Gastrocnemius medialis (tissue), 4 donors: ENCODE measurements at regions not wholly inside any gene's neighbourhood (a gene's known extent, or its start where the extent isn't known, plus 50 kb on each side); places are given as distances from the start of the nearest gene placed in this dataset.
"Not testable (repeated sequence)": the region's sequence is repeated elsewhere in the genome, so short reads cannot be mapped to it uniquely, and the experiment has no call there.

Source experiments
- ATAC-seq, 2 donors: fragments of 150-250 bp; one replicate each; pipeline ENCODE4 v1.9.1; 2016
- DNase-seq, 2 donors: peaks; one replicate each; pipeline ENCODE4 v3.0.0-alpha.2; 2019
- H3K27ac ChIP-seq, 4 donors: fragments of 200-600 bp; sonication (generic); 1 replicate in 1 of 4; 2 replicates in 3 of 4; pipeline ENCODE4 v1.5.1; 2016 to 2018; ENCODE audit warnings: mild to moderate bottlenecking in 2 of 4, moderate library complexity in 1 of 4
- H3K27me3 ChIP-seq, 3 donors: fragments of 200-600 bp; sonication (generic) in 2 of 3; 1 replicate in 1 of 3; 2 replicates in 2 of 3; pipeline versions ENCODE4 v1.5.1 to v1.6.0; 2016 to 2019; ENCODE audit warnings: mild to moderate bottlenecking in 1 of 3, moderate library complexity in 1 of 3
- H3K36me3 ChIP-seq, 2 donors: fragments of 200-600 bp; sonication (generic) in 1 of 2; one replicate each; pipeline ENCODE4 v1.5.1; 2017 to 2018
- H3K4me1 ChIP-seq, 2 donors: fragments of 200-600 bp; sonication (generic) in 1 of 2; one replicate each; pipeline ENCODE4 v1.5.1; 2016 to 2017; ENCODE audit warnings: mild to moderate bottlenecking in 2 of 2
- H3K4me3 ChIP-seq, 4 donors: fragments of 200-600 bp; sonication (generic) in 3 of 4; 1 replicate in 1 of 4; 2 replicates in 3 of 4; pipeline ENCODE4 v1.5.1; 2016 to 2019; ENCODE audit warnings: mild to moderate bottlenecking in 2 of 4
- H3K9me3 ChIP-seq, 3 donors: fragments of 200-600 bp; sonication (generic) in 2 of 3; 1 replicate in 1 of 3; 2 replicates in 2 of 3; pipeline ENCODE4 v1.5.1; 2016 to 2019
- POLR2A ChIP-seq, 2 donors: fragments of 450-650 bp; IDR thresholded peaks; one replicate each; pipeline ENCODE4 v1.6.1; 2017; ENCODE audit warnings: antibody characterized with exemption in 2 of 2, mild to moderate bottlenecking in 2 of 2, moderate library complexity in 2 of 2
- in situ Hi-C, 4 donors: fragments of 200-750 bp; cut with MboI; loops; one replicate each; pipeline versions ENCODE4 v1.15.0 to v1.8.0; 2017; ENCODE audit warnings: low sequenced_read_pairs in 4 of 4
- intact Hi-C: fragments of 100-400 bp; cut with DNase I; formaldehyde crosslinking; loops from one replicate; pipeline ENCODE4 v1.15.1; 2023; ENCODE audit warnings: low total_unique reads
- TF ChIP-seq, protein P1 (sequence below), 5 experiments: fragments of 450-650 bp in 3 of 5; fragments of 200-600 bp in 2 of 5; sonication (generic) in 2 of 5; IDR thresholded peaks in 4 of 5; conservative IDR thresholded peaks in 1 of 5; 1 replicate in 4 of 5; 2 replicates in 1 of 5; pipeline ENCODE4 v1.5.1; 2016 to 2019; ENCODE audit warnings: antibody characterized with exemption in 5 of 5, mild to moderate bottlenecking in 3 of 5, moderate library complexity in 3 of 5

DNA sequence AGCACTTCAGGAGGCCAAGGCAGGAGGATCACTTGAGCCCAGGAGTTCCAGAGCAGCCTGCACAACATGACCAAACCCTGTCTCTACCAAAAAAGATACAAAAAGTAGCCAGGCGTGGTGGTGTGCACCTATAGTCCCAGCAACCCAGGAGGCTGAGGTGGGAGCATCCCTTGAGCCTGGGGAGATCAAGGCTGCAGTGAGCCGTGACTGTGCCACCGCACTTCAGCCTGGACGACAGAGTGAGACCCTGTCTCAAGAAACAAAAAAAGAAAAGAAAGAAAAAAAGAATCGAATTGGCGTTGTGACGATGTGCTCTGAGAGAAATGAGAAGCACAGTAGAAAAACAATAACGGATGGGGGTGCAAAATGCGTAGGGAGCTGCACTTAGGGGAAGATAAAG, 101.4 kb downstream of the NDFIP1 start:
- no peak overlapping the region for H3K27ac ChIP-seq
- intact Hi-C loops (no loop called here), in situ Hi-C loops (no loop called here)
- DNase-seq (no peak), ATAC-seq (no peak)
- TF ChIP-seq, protein P1, sequence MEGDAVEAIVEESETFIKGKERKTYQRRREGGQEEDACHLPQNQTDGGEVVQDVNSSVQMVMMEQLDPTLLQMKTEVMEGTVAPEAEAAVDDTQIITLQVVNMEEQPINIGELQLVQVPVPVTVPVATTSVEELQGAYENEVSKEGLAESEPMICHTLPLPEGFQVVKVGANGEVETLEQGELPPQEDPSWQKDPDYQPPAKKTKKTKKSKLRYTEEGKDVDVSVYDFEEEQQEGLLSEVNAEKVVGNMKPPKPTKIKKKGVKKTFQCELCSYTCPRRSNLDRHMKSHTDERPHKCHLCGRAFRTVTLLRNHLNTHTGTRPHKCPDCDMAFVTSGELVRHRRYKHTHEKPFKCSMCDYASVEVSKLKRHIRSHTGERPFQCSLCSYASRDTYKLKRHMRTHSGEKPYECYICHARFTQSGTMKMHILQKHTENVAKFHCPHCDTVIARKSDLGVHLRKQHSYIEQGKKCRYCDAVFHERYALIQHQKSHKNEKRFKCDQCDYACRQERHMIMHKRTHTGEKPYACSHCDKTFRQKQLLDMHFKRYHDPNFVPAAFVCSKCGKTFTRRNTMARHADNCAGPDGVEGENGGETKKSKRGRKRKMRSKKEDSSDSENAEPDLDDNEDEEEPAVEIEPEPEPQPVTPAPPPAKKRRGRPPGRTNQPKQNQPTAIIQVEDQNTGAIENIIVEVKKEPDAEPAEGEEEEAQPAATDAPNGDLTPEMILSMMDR (IDR thresholded peaks at IDR 0.05 in 4 of 5, conservative IDR thresholded peaks at IDR 0.05 in 1 of 5), result no peak
- TF ChIP-seq POLR2A (IDR thresholded peaks at IDR 0.05), result no peak
- no peak overlapping the region for H3K4me3 ChIP-seq
- H3K4me1 ChIP-seq, result no peaks in the 10 kb centered on the region
- H3K27me3 ChIP-seq, result no peaks in the 10 kb centered on the region
- H3K36me3 ChIP-seq, result no peaks in the 10 kb centered on the region
- no peaks in the 10 kb centered on the region for H3K9me3 ChIP-seq

DNA sequence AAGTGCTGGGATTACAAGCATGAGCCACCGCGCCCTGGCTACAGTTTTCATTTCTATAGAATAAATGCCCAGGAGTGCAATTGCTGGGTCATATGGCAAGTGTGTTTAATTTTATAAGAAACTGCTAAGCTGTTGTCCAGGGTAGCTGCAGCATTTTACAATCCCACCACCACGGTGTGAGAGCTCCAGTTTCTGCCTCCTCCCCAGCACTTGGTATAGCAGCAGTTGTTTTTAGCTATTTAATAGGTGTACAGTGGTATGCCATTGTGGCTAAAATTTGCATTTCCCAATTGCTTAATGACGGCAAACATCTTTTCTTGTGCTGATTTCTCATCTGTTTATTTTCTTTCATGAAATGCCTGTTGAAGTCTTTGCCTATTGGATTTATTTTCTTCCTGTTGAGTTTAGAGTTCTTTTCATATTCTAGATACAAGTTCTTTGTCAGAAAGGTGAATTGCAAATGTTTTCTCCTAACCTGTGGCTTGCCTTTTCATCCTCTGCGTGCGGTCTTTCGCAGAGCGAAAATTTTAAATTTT, 100.3 kb downstream of the NDFIP1 start:
- in situ Hi-C loops, result no loop called here
- Histone ChIP-seq H3K36me3 (no peaks in the 10 kb centered on the region), H3K4me1 (no peaks in the 10 kb centered on the region), H3K9me3 (no peaks in the 10 kb centered on the region), H3K27me3 (no peaks in the 10 kb centered on the region), H3K4me3 (no peak overlapping the region), H3K27ac (no peak overlapping the region)
- no peak for DNase-seq
- intact Hi-C loops, result no loop called here
- TF ChIP-seq, protein P1 (IDR thresholded peaks at IDR 0.05 in 4 of 5, conservative IDR thresholded peaks at IDR 0.05 in 1 of 5), result no peak
- TF ChIP-seq POLR2A (IDR thresholded peaks at IDR 0.05), result no peak
- no peak for ATAC-seq

DNA sequence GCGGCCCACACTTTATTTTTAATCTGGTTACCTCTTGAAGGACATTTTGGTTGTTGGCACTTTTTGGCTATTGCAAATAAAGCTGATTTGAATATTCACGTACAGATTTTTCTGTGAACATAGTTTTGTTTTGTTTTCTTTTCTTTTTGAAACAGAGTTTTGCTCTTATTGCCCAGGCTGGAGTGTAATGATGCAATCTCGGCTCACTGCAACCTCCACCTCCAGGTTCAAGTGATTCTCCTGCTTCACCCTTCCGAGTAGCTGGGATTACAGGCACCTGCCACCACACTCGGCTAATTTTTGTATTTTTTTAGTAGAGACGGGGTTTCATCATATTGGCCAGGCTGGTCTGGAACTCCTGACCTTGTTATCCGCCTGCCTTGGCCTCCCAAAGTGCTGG, 99.7 kb downstream of the NDFIP1 start:
- H3K4me1 ChIP-seq, H3K36me3 ChIP-seq, DNase-seq, in situ Hi-C loops, H3K9me3 ChIP-seq, intact Hi-C loops, H3K27ac ChIP-seq, H3K4me3 ChIP-seq, H3K27me3 ChIP-seq, ATAC-seq: not testable (repeated sequence)

GRCh38 chr5:142206801-142207200, 98.2 kb downstream of the NDFIP1 start:
- ATAC-seq, result no peak
- in situ Hi-C loops (no loop called here), intact Hi-C loops (no loop called here)
- no peaks in the 10 kb centered on the region for H3K9me3 ChIP-seq
- H3K27ac ChIP-seq, result no peak overlapping the region
- H3K27me3 ChIP-seq, result no peaks in the 10 kb centered on the region
- no peak overlapping the region for H3K4me3 ChIP-seq
- no peak for DNase-seq
- TF ChIP-seq POLR2A (IDR thresholded peaks at IDR 0.05), result no peak
- TF ChIP-seq, protein P1 (IDR thresholded peaks at IDR 0.05 in 4 of 5, conservative IDR thresholded peaks at IDR 0.05 in 1 of 5), result no peak
- no peaks in the 10 kb centered on the region for H3K4me1 ChIP-seq
- no peaks in the 10 kb centered on the region for H3K36me3 ChIP-seq

DNA sequence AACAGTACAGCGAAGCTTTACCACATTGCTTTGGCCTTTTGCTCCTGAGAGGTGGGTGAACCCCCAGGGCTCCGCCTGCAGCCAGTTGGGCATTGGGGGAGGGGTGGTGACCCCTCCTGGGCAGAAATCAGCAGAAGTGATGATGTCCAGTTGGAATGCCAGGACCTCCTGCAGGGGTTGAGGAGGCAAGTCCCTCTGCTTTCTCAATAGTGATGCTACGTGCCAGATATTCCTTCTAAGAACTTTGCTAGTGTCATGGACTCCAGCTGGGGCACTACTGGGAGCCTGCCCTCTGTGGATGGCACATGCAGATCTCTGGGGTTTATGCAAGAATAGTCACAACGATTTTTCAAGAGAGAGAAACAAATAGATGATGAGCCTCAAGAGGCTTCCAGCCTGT, 95.6 kb downstream of the NDFIP1 start:
- H3K36me3 ChIP-seq, result no peaks in the 10 kb centered on the region
- DNase-seq (no peak), ATAC-seq (no peak)
- no peak overlapping the region for H3K27ac ChIP-seq
- no peak for TF ChIP-seq POLR2A (IDR thresholded peaks at IDR 0.05)
- TF ChIP-seq, protein P1 (IDR thresholded peaks at IDR 0.05 in 4 of 5, conservative IDR thresholded peaks at IDR 0.05 in 1 of 5), result no peak
- no peaks in the 10 kb centered on the region for H3K9me3 ChIP-seq
- intact Hi-C loops, result no loop called here
- in situ Hi-C loops, result no loop called here
- no peak overlapping the region for H3K4me3 ChIP-seq
- no peaks in the 10 kb centered on the region for H3K4me1 ChIP-seq
- no peaks in the 10 kb centered on the region for H3K27me3 ChIP-seq
